Stimulated activated CD4-positive, alpha-beta T cell treated with anti-CD3 and anti-CD28 coated beads, Interleukin-4, amount 100 ng/mL, for 24 hours (primary cell): ENCODE measurements at regions not wholly inside any gene's neighbourhood (a gene's known extent, or its start where the extent isn't known, plus 50 kb on each side); places are given as distances from the start of the nearest gene placed in this dataset.
"Not testable (repeated sequence)": the region's sequence is repeated elsewhere in the genome, so short reads cannot be mapped to it uniquely, and the experiment has no call there.

ENCODE experiments used
- DNase-seq: peaks from one replicate; pipeline ENCODE4 v3.0.0-alpha.2; 2020

- DNase-seq = no peak
Measured at GRCh38 chr2:234373481-234374149, 123.3 kb downstream of the ARL4C start.

GRCh38 chr2:234373060-234373459 lies 123.8 kb downstream of the ARL4C start:
- DNase-seq = no peak

GRCh38 chr2:234372506-234372905 lies 124.4 kb downstream of the ARL4C start:
- no peak for DNase-seq

GRCh38 chr2:234368861-234369261 lies 128.0 kb downstream of the ARL4C start:
- peak; percentile 51 for DNase-seq

- no peak for DNase-seq
Measured at GRCh38 chr2:234366891-234367290, 130.0 kb downstream of the ARL4C start.

- DNase-seq = no peak
Measured at GRCh38 chr2:234364661-234365060, 132.2 kb downstream of the ARL4C start.

- DNase-seq = no peak
Measured at GRCh38 chr2:234363647-234364294, 133.1 kb downstream of the ARL4C start.

GRCh38 chr2:234363011-234363487 lies 133.8 kb downstream of the ARL4C start:
- no peak for DNase-seq

GRCh38 chr2:234360313-234360975 lies 136.4 kb downstream of the ARL4C start:
- not testable (repeated sequence) for DNase-seq

- DNase-seq = no peak
Measured at GRCh38 chr2:234357666-234358065, 139.2 kb downstream of the ARL4C start.

GRCh38 chr2:234355808-234356365 lies 141.0 kb downstream of the ARL4C start:
- DNase-seq = no peak

GRCh38 chr2:234355021-234355720 lies 141.7 kb downstream of the ARL4C start:
- no peak for DNase-seq

GRCh38 chr2:234352270-234352669 lies 144.6 kb downstream of the ARL4C start:
- no peak for DNase-seq

- not testable (repeated sequence) for DNase-seq
Measured at GRCh38 chr2:234351866-234352265, 145.0 kb downstream of the ARL4C start.

GRCh38 chr2:234348081-234348480 lies 148.8 kb downstream of the ARL4C start:
- no peak for DNase-seq

- DNase-seq = no peak
Measured at GRCh38 chr2:234345921-234346320, 151.0 kb downstream of the ARL4C start.

GRCh38 chr2:234344012-234344411 lies 152.9 kb downstream of the ARL4C start:
- no peak for DNase-seq

GRCh38 chr2:234343372-234343771 lies 153.5 kb downstream of the ARL4C start:
- no peak for DNase-seq

- DNase-seq = no peak
Measured at GRCh38 chr2:234341306-234341985, 155.4 kb downstream of the ARL4C start.

- no peak for DNase-seq
Measured at GRCh38 chr2:234339501-234339900, 157.4 kb downstream of the ARL4C start.

- no peak for DNase-seq
Measured at GRCh38 chr2:234339011-234339410, 157.9 kb downstream of the ARL4C start.

GRCh38 chr2:234335661-234336228 lies 161.1 kb downstream of the ARL4C start:
- peak; percentile 44 for DNase-seq
